Gastroesophageal sphincter (tissue), 3 donors: ENCODE measurements at regions not wholly inside any gene's neighbourhood (a gene's known extent, or its start where the extent isn't known, plus 50 kb on each side); places are given as distances from the start of the nearest gene placed in this dataset.

Source experiments
- POLR2A ChIP-seq, 2 donors: fragments of 450-650 bp; IDR thresholded peaks; one replicate each; pipeline ENCODE4 v1.6.1; 2017; ENCODE audit warnings: antibody characterized with exemption in 2 of 2, mild to moderate bottlenecking in 2 of 2, moderate library complexity in 1 of 2
- TF ChIP-seq, protein P1 (sequence below), 4 experiments: fragments of 200-600 bp in 2 of 4; fragments of 450-650 bp in 2 of 4; sonication (generic) in 1 of 4; IDR thresholded peaks; one replicate each; pipeline ENCODE4 v1.5.1; 2017 to 2019; ENCODE audit warnings: antibody characterized with exemption in 4 of 4, mild to moderate bottlenecking in 2 of 4, moderate library complexity in 2 of 4

DNA sequence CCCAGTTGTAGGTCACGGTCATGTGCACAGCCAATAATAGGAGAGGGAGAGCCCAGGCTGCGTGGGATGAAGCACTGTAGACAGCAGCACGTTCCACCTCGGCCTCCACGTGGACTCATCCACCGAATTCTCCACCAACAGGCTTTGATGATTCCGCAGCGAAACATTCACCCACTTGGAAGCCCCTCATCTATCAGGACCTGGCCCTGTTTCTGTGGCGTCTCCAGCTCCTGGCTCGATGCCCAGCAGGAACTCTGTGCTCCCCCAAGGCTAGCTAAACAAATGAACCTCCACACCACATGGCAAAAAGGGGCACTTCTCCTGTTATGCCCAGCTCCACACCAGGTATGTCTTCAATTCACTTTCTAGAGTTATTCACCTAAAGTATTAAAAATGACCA, 237.9 kb upstream of the PDE10A start:
- TF ChIP-seq, protein P1, sequence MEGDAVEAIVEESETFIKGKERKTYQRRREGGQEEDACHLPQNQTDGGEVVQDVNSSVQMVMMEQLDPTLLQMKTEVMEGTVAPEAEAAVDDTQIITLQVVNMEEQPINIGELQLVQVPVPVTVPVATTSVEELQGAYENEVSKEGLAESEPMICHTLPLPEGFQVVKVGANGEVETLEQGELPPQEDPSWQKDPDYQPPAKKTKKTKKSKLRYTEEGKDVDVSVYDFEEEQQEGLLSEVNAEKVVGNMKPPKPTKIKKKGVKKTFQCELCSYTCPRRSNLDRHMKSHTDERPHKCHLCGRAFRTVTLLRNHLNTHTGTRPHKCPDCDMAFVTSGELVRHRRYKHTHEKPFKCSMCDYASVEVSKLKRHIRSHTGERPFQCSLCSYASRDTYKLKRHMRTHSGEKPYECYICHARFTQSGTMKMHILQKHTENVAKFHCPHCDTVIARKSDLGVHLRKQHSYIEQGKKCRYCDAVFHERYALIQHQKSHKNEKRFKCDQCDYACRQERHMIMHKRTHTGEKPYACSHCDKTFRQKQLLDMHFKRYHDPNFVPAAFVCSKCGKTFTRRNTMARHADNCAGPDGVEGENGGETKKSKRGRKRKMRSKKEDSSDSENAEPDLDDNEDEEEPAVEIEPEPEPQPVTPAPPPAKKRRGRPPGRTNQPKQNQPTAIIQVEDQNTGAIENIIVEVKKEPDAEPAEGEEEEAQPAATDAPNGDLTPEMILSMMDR (IDR thresholded peaks at IDR 0.05): no peak
- no peak for TF ChIP-seq POLR2A (IDR thresholded peaks at IDR 0.05)
